Ovary (tissue), 7 donors: ENCODE measurements at regions not wholly inside any gene's neighbourhood (a gene's known extent, or its start where the extent isn't known, plus 50 kb on each side); places are given as distances from the start of the nearest gene placed in this dataset.
"Not testable (repeated sequence)": the region's sequence is repeated elsewhere in the genome, so short reads cannot be mapped to it uniquely, and the experiment has no call there.

ENCODE experiments used
- DNase-seq, 5 donors: peaks; one replicate each; pipeline ENCODE4 v3.0.0-alpha.2; 2019 to 2020
- H3K27ac ChIP-seq, 2 donors: fragments of 200-600 bp; one replicate each; pipeline versions ENCODE4 v1.5.1 to v1.8.0; 2019 to 2022
- H3K27me3 ChIP-seq: fragments of 200-600 bp; one replicate; pipeline ENCODE4 v1.8.0; 2022
- H3K36me3 ChIP-seq: fragments of 200-600 bp; sonication (generic); one replicate; pipeline ENCODE4 v1.5.1; 2019
- H3K4me1 ChIP-seq: one replicate; pipeline ENCODE4 v1.8.1; 2013; ENCODE audit warnings: mild to moderate bottlenecking, moderate library complexity; ENCODE audit not compliant: insufficient read depth
- H3K4me3 ChIP-seq: fragments of 200-600 bp; sonication (generic); one replicate; pipeline ENCODE4 v1.5.1; 2017
- H3K9me3 ChIP-seq, 2 donors: fragments of 200-600 bp in 1 of 2; sonication (generic) in 1 of 2; one replicate each; pipeline versions ENCODE4 v1.5.1 to v1.8.1; 2013 to 2019; ENCODE audit warnings: mild to moderate bottlenecking in 1 of 2, moderate library complexity in 1 of 2
- EP300 ChIP-seq: sonication (generic); formaldehyde crosslinking; IDR thresholded peaks from one replicate; pipeline ENCODE4 v1.6.1; 2017; ENCODE audit warnings: antibody characterized with exemption
- POLR2A ChIP-seq: fragments of 450-650 bp; IDR thresholded peaks from one replicate; pipeline ENCODE4 v1.6.1; 2017; ENCODE audit warnings: antibody characterized with exemption, mild to moderate bottlenecking, moderate library complexity
- WGBS, 3 donors: extraction: QIAGEN DNeasy Blood & Tissue Kit in 1 of 3; methylation state at CpG; one replicate each; pipeline versions ENCODE4 v1.1.5 to v1.1.7; 2013 to 2017; 5-methylcytosine and 5-hydroxymethylcytosine counted together
- intact Hi-C, 4 donors: fragments of 100-400 bp; cut with DNase I; formaldehyde crosslinking; loops; one replicate each; pipeline versions ENCODE4 v1.11.0 to v1.15.1; 2022 to 2023
- TF ChIP-seq, protein P1 (sequence below), 3 donors: fragments of 450-650 bp in 2 of 3; fragments of 200-600 bp in 1 of 3; IDR thresholded peaks; one replicate each; pipeline versions ENCODE4 v1.5.1 to v1.8.0; 2016 to 2022; ENCODE audit warnings: antibody characterized with exemption in 3 of 3, mild to moderate bottlenecking in 1 of 3
- donor health status: DM: no; HTN: no; CAD: no; lungs with moderate emphysema.
- donor health status: DM: no; HTN: no; CAD: no.
- donor health status: Bipolar disorder and iron deficiency.
- donor health status: DM: no; HTN: no; CAD: no.
- donor health status: DM: yes; HTN: yes; CAD: no.

DNA sequence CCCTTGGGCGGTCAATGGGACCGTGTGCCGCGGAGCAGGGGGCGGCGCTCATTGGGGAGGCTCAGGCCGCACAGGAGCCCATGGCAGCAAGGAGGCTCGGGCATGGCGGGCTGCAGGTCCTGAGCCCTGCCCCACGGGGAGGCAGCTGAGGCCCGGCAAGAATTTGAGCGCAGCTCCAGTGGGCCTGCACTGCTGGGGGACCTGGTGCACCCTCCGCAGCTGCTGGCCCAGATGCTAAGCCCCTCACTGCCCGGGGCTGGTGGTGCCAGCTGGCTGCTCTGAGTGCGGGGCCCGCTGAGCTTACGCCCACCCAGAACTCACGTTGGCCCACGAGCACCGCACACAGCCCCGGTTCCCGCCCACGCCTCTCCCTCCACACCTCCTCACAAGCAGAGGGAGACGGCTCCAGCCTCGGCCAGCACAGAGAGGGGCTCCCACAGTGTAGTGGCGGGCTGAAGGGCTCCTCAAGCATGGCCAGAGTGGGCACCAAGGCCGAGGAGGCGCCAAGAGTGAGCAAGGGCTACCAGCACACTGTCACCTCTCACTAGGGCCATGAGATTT is 141.1 kb upstream of the OR13F1 start:
- Histone ChIP-seq H3K36me3 (no peaks in the 10 kb centered on the region), H3K9me3 (no peaks in the 10 kb centered on the region), H3K27ac (no peak overlapping the region), H3K27me3 (no peaks in the 10 kb centered on the region), H3K4me3 (no peak overlapping the region), H3K4me1 (no peaks in the 10 kb centered on the region)
- TF ChIP-seq EP300 (no peak), POLR2A (no peak)
- TF ChIP-seq, protein P1, sequence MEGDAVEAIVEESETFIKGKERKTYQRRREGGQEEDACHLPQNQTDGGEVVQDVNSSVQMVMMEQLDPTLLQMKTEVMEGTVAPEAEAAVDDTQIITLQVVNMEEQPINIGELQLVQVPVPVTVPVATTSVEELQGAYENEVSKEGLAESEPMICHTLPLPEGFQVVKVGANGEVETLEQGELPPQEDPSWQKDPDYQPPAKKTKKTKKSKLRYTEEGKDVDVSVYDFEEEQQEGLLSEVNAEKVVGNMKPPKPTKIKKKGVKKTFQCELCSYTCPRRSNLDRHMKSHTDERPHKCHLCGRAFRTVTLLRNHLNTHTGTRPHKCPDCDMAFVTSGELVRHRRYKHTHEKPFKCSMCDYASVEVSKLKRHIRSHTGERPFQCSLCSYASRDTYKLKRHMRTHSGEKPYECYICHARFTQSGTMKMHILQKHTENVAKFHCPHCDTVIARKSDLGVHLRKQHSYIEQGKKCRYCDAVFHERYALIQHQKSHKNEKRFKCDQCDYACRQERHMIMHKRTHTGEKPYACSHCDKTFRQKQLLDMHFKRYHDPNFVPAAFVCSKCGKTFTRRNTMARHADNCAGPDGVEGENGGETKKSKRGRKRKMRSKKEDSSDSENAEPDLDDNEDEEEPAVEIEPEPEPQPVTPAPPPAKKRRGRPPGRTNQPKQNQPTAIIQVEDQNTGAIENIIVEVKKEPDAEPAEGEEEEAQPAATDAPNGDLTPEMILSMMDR (IDR thresholded peaks at IDR 0.05) = no peak
- 93 to 96% (median 94%) methylated on average over 28 of the region's 28 CpGs for WGBS, 3 donors
- intact Hi-C loops = no loop called here
- DNase-seq = no peak

DNA sequence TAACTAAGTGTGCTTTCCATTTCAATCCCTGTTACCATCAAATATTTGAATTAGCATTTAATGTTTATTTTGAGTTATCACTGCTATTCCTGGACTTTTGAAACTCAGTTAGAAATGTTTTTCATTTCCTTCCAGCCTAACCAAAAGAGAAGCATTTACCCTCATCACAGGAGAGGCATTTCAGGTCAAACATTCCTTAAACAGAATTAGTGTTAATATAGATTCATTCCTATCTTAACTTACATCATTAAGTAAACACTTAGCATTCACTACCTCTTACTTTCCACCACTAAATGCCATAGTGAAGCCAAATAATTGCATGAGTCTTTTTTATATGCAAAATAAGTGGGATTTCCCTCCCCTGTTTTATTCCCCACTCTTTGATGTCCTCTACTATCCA is 136.6 kb upstream of the OR13F1 start:
- no peaks in the 10 kb centered on the region for H3K36me3 ChIP-seq
- no peaks in the 10 kb centered on the region for H3K27me3 ChIP-seq
- H3K9me3 ChIP-seq = no peaks in the 10 kb centered on the region
- TF ChIP-seq, protein P1 (IDR thresholded peaks at IDR 0.05) = no peak
- TF ChIP-seq EP300 (no peak), POLR2A (no peak)
- no peaks in the 10 kb centered on the region for H3K4me1 ChIP-seq
- no peak overlapping the region for H3K4me3 ChIP-seq
- no peak overlapping the region for H3K27ac ChIP-seq
- intact Hi-C loops = no loop called here
- no peak for DNase-seq

DNA sequence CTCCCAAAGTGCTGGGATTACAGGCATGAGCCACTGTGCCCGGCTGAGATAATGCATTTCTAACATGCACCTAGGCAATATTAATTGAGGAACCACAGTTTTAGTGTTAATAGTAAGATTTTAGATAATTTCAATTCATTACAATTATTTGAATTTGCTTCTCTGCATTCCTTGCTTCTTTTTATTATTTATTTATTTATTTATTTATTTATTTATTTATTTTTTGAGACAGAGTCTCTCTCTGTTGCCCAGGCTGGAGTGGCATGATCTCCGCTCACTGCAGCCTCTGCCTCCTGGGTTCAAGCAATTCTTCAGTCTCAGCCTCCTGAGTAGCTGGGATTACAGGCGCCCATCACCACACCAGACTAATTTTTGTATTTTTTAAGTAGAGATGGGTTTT is 135.7 kb upstream of the OR13F1 start:
- H3K4me3 ChIP-seq, H3K27ac ChIP-seq, H3K27me3 ChIP-seq, H3K9me3 ChIP-seq, intact Hi-C loops, H3K36me3 ChIP-seq, H3K4me1 ChIP-seq, DNase-seq: not testable (repeated sequence)
- 94 to 96% (median 94%) methylated on average over 3 of the region's 3 CpGs for WGBS, 3 donors

DNA sequence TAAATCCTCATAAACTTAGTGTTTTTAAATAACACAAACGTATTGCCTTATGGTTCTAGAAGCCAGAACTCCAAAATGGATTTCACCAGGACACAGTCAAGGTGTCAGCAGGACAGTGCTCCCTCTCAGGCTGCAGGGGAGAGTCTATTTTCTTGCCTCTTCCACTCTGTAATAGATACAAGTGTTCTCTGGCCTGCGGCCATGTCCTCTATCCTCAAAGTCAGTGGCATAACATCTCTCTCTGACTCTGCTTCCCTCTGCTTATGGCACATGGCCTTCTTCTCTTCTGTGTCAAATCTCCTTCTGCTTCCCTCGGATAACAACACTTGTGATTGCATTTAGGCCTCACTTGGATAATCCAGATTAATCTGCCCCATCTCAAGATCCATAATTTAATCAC is 129.4 kb upstream of the OR13F1 start:
- intact Hi-C loops = no loop called here
- no peak overlapping the region for H3K4me3 ChIP-seq
- TF ChIP-seq EP300 (no peak), POLR2A (no peak)
- TF ChIP-seq, protein P1 (IDR thresholded peaks at IDR 0.05) = no peak
- WGBS, 3 donors = 62 to 85% (median 81%) methylated on average over 3 of the region's 3 CpGs
- DNase-seq = no peak
- H3K27me3 ChIP-seq = no peaks in the 10 kb centered on the region
- H3K9me3 ChIP-seq = no peaks in the 10 kb centered on the region
- H3K27ac ChIP-seq = no peak overlapping the region
- no peaks in the 10 kb centered on the region for H3K36me3 ChIP-seq
- no peaks in the 10 kb centered on the region for H3K4me1 ChIP-seq

DNA sequence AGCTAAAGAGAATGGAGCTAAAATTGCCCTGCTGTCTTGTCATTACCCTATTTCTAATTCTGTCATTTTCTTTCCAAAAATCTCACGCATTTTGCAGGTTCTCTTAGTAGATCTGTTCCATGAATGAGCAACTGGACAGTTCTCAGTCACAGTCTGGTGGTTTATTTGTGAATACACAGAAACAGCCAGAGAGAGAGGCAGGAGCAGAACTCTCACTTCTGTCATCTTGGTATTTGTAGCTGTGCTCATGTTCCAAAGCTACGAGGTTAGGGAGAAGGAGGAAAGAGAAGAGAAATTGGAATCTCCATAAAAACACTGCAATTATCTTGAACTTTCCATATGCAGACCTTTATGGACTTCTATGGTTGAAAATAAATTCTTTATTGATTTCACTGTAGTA is 118.0 kb upstream of the OR13F1 start:
- Histone ChIP-seq H3K36me3 (no peaks in the 10 kb centered on the region), H3K27ac (no peak overlapping the region), H3K27me3 (no peaks in the 10 kb centered on the region), H3K9me3 (no peaks in the 10 kb centered on the region), H3K4me3 (no peak overlapping the region), H3K4me1 (no peaks in the 10 kb centered on the region)
- intact Hi-C loops = no loop called here
- no peak for DNase-seq
- TF ChIP-seq POLR2A = no peak
- TF ChIP-seq, protein P1 (IDR thresholded peaks at IDR 0.05) = no peak
- TF ChIP-seq EP300 = no peak
- 36 to 48% (median 44%) methylated on average over 2 of the region's 2 CpGs for WGBS, 3 donors
